Vagina (tissue), 2 donors: ENCODE measurements at regions not wholly inside any gene's neighbourhood (a gene's known extent, or its start where the extent isn't known, plus 50 kb on each side); places are given as distances from the start of the nearest gene placed in this dataset.

ENCODE experiments used
- CTCF ChIP-seq, 3 experiments: fragments of 450-650 bp in 2 of 3; fragments of 200-600 bp in 1 of 3; sonication (generic) in 1 of 3; IDR thresholded peaks; one replicate each; pipeline ENCODE4 v1.5.1; 2017 to 2019; ENCODE audit warnings: antibody characterized with exemption in 3 of 3, mild to moderate bottlenecking in 2 of 3, moderate library complexity in 2 of 3
- POLR2AphosphoS5 ChIP-seq, 2 donors: sonication (generic); formaldehyde crosslinking; IDR thresholded peaks; one replicate each; pipeline ENCODE4 v1.9.0; 2017; ENCODE audit warnings: antibody characterized with exemption in 2 of 2, mild to moderate bottlenecking in 2 of 2, low read depth in 1 of 2; ENCODE audit not compliant: insufficient read depth in 1 of 2

- TF ChIP-seq CTCF (IDR thresholded peaks at IDR 0.05) (no peak), POLR2AphosphoS5 (IDR thresholded peaks at IDR 0.05; ENCODE audit: insufficient read depth in 1 of 2, low read depth in 1 of 2) (no peak)
Measured at GRCh38 chr11:70530010-70530409, 131.7 kb downstream of the CTTN start.
